HFF-Myc (cell line): ENCODE measurements at regions not wholly inside any gene's neighbourhood (a gene's known extent, or its start where the extent isn't known, plus 50 kb on each side); places are given as distances from the start of the nearest gene placed in this dataset.

Experiments
- DNase-seq: peaks from one replicate; pipeline ENCODE4 v3.0.0-alpha.2; 2011; ENCODE audit warnings: low read depth; ENCODE audit errors: extremely low read depth
- H3K4me3 ChIP-seq: replicated peaks from 2 replicates; pipeline ENCODE4 v1.5.1; 2011; ENCODE audit warnings: low read depth, mild to moderate bottlenecking, control low read depth, low read length
- CTCF ChIP-seq: IDR thresholded peaks from 2 replicates; pipeline ENCODE4 v1.5.1; 2012; ENCODE audit warnings: mild to moderate bottlenecking, low read depth, low read length, control low read depth; ENCODE audit errors: missing control alignments

GRCh38 chr1:172906778-172907592 is 143.8 kb downstream of the TNFSF18 start:
- peak; percentile 66 for DNase-seq
- TF ChIP-seq CTCF = no peak
- no peak overlapping the region for H3K4me3 ChIP-seq

DNA sequence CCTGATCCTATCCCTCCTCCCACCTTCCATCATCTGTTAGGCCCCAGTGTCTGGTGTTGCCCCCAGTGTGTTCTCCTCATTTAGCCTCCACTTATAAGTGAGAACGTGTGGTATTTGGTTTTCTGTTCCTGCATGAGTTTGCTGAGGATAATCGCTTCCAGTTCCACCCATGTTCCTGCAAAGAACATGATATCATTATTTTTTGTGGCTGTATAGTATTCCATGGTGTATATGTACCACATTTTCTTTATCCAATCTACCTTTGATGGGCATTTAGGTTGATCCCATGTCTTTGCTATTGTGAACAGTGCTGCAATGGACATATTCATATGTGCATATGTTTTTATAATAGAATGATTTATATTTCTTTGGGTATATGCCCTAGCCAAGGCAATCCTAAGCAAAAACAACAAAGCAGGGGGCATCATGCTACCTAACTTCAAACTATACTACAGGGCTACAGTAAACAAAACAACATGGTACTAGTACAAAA is 142.9 kb downstream of the TNFSF18 start:
- no peak for TF ChIP-seq CTCF
- no peak for DNase-seq
- no peak overlapping the region for H3K4me3 ChIP-seq

DNA sequence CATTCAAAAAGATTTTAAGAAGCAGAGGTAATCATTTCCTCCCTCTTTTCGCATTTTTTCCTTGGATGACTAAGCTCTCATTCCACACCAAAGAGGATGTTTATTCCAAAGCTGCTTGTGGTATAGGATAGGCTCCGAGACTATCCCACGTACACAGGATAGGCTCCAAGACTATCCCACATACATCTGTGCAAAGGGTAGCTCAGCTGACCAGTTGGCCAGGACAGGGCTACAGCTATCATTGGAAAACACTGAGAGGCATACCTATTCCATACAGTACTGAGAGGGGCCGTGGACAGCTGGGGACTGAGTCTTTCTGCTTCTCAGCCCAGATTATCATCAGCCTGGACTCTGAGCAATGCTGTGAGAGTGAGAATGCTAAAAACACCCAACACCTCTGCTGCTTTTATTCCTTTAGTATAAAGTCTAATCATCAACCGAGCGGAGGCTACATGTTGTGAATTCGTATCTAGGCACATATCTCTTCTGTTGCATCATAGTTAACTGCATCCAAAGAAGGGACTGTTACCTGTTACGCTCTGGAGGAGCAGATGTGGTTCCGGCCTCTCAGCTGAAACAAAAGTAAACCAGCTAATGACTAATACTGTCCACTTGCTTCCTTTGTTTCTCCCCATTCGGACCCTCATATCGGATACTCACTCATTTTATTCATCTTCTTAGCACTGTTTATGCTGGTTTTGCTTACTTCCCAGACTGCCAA is 141.0 kb downstream of the TNFSF18 start:
- H3K4me3 ChIP-seq = no peak overlapping the region
- peak; percentile 93 for DNase-seq
- TF ChIP-seq CTCF = no peak

GRCh38 chr1:172912765-172913260 is 137.9 kb downstream of the TNFSF18 start:
- H3K4me3 ChIP-seq = no peak overlapping the region
- no peak for TF ChIP-seq CTCF
- no peak for DNase-seq

DNA sequence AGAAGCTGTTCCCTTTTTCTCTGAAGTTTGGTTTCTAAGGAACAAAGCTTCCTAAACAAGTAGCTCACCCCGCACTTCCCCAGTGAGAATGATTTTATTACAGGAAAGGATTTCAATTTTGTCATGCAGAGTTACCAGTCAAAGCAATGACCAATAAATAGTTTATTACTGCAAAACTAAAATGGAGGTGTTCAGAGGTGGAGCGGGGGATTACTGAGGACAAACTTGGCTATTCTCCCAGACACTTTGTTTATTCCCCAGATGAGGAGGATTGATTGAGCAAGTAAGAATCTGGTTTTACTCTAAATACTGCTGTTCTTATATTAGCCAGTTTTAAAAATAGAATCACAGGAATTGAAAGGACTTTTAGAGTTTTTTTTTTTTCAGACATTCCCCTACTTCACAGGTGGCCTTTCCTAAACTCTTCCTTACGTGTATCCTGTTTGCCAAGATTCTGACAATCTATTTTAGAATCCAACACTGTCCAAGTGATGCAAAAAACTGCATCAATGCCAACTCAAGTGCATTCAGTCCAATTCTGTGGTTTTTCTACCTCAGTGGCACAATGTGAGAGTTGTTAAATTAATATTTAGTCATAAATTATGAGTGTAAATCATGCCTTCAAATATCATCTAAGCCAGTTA is 136.1 kb downstream of the TNFSF18 start:
- H3K4me3 ChIP-seq = no peak overlapping the region
- peak; percentile 95 for DNase-seq
- no peak for TF ChIP-seq CTCF

- TF ChIP-seq CTCF = no peak
- no peak overlapping the region for H3K4me3 ChIP-seq
- DNase-seq = no peak
These were observed 135.5 kb downstream of the TNFSF18 start for GRCh38 chr1:172915271-172915670.
